Activated T-cell treated with anti-CD3 and anti-CD28 coated beads, Interleukin-2, amount 50 U/mL, for 72 hours (primary cell): ENCODE measurements at regions not wholly inside any gene's neighbourhood (a gene's known extent, or its start where the extent isn't known, plus 50 kb on each side); places are given as distances from the start of the nearest gene placed in this dataset.
"Not testable (repeated sequence)": the region's sequence is repeated elsewhere in the genome, so short reads cannot be mapped to it uniquely, and the experiment has no call there.

Experiments
- ATAC-seq, 2 donors: fragments of 150-1000 bp; cut with Tn5 transposase; replicated peaks in 1 of 2; 2 replicates each; pipeline ENCODE4 v1.10.0; 2021; ENCODE audit warnings: moderate library complexity in 2 of 2, mild to moderate bottlenecking in 1 of 2
- DNase-seq, 2 donors: peaks; one replicate each; pipeline ENCODE4 v3.0.0; 2021 to 2022; ENCODE audit warnings: mixed read lengths in 1 of 2
- H3K27ac Mint-ChIP-seq: one replicate; pipeline ENCODE4 v1.8.0; 2022; ENCODE audit warnings: mild to moderate bottlenecking, moderate library complexity, mixed read lengths
- H3K27me3 Mint-ChIP-seq: one replicate; pipeline ENCODE4 v1.8.0; 2022; ENCODE audit warnings: low read depth, mixed read lengths
- H3K36me3 Mint-ChIP-seq, 2 donors: one replicate each; pipeline ENCODE4 v1.8.0; 2022; ENCODE audit warnings: mixed read lengths in 2 of 2, mild to moderate bottlenecking in 1 of 2; ENCODE audit not compliant: insufficient read depth in 2 of 2
- H3K4me1 Mint-ChIP-seq: one replicate; pipeline ENCODE4 v1.8.0; 2022; ENCODE audit warnings: low read depth, mixed read lengths
- H3K4me3 Mint-ChIP-seq, 2 donors: one replicate each; pipeline ENCODE4 v1.8.0; 2022; ENCODE audit warnings: mild to moderate bottlenecking in 2 of 2, mixed read lengths in 2 of 2, moderate library complexity in 2 of 2
- H3K9me3 Mint-ChIP-seq, 2 donors: one replicate each; pipeline ENCODE4 v1.8.0; 2022; ENCODE audit warnings: mixed read lengths in 2 of 2

DNA sequence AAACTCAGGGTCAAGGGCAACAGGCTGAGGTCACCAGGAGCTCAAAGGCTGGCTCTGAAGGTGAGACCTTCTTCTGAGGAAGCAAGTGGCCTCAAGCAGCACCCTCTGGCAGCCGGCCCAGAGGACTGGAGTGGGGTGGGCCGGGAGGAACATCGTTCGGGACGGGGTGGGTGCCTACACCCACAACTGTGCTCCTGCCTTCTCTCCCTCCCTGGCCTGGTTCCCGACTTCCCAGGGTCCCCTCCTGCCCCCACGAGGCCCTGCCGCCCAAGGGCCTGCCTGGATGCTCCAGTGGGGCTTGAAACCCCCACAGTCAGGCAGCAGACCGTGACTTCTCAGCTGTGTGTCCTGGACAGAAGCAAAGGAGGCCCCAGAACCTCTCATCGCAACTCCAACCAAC, 195.7 kb downstream of the IGLL1 start:
- ATAC-seq = no peak
- no peak for DNase-seq
- Mint-ChIP-seq H3K4me3 (no peak overlapping the region), H3K36me3 (no peaks in the 10 kb centered on the region), H3K27ac (no peak overlapping the region), H3K27me3 (no peaks in the 10 kb centered on the region), H3K9me3 (no peaks in the 10 kb centered on the region), H3K4me1 (no peaks in the 10 kb centered on the region)

DNA sequence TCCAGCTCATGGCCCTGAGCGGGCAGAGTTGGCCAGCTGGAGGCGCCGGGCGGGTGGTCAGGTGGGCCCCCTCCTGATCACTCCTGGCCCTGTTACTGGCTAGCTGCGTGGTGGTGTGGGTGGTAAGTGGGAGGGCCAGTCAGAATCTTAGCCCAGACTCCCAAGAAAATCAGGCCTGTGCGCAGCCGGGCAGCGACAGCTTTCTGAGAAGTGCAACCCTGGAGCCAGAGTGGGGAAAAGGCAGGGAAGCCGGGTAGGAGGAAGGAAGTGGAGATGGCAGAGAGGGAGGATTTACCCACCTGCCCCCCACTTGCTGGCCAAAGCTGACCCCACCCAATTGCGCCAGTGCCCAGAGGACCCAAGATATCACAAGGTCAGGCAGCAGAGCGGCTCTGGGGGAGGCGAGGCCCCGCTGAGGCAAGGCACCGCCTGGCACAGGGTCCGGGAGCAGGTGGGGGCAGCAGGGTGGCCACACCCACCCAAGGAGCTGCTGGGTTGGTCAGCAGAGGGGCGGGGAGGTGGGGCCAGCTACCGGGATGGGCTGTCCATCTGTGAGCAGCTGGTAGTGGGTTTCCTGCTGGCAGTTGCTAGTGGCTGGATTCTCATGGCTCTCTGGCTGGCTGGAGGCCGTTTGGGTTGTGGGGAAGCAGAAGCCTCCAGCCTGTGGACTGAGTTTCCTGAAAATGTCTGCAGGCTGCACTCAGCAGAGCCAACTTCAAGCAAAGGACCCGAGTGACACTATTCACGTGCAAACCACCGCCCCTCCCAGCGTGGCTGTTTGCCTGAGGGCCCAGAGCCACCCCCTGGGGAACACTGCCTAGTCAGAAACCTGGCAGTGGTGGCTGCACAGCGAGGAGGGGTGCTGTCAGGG, 196.4 kb downstream of the IGLL1 start:
- DNase-seq (no peak), ATAC-seq (no peak)
- Mint-ChIP-seq H3K9me3 (no peaks in the 10 kb centered on the region), H3K36me3 (no peaks in the 10 kb centered on the region), H3K4me1 (no peaks in the 10 kb centered on the region), H3K4me3 (no peak overlapping the region), H3K27ac (no peak overlapping the region), H3K27me3 (no peaks in the 10 kb centered on the region)

DNA sequence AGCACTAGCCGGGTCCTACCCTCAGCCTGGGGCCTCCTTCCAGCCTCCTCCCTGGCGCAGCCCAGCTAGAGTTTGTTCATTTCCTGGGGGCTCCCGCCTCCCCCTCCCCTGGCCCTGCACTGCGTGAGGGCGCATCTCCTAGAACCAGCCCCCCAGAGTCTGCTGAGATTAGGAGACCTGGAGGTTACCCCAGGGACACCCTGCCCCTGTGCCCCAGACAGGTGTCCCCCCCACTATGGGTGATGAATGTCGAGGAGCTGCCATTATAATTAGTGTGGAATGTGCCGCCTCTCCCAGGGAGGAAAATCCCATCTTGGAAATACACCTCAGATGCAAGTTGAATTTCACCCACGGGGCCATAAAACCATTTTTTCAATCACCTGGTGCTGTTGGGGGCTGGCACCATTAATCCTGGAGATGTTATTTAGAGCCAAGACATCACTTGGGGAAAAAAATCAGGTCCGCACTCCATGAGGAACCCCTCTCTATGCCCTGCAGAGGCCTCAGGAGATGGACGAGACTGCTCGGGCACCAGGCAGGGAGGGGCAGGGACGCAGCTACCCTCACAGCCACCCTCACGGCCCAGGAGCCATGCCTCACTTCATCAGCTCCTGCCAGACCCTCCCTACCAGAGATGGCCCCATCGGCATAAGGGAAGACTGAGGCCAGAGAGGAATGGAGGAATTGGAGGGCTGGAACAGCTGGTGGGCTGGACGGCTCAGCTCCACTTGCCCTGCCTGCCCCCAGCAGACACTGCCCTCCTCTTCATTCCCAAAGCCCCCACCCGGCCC, 197.5 kb downstream of the IGLL1 start:
- Mint-ChIP-seq H3K9me3 (no peaks in the 10 kb centered on the region), H3K27me3 (no peaks in the 10 kb centered on the region), H3K36me3 (no peaks in the 10 kb centered on the region), H3K27ac (no peak overlapping the region), H3K4me3 (no peak overlapping the region), H3K4me1 (no peaks in the 10 kb centered on the region)
- no peak for ATAC-seq
- DNase-seq = no peak

DNA sequence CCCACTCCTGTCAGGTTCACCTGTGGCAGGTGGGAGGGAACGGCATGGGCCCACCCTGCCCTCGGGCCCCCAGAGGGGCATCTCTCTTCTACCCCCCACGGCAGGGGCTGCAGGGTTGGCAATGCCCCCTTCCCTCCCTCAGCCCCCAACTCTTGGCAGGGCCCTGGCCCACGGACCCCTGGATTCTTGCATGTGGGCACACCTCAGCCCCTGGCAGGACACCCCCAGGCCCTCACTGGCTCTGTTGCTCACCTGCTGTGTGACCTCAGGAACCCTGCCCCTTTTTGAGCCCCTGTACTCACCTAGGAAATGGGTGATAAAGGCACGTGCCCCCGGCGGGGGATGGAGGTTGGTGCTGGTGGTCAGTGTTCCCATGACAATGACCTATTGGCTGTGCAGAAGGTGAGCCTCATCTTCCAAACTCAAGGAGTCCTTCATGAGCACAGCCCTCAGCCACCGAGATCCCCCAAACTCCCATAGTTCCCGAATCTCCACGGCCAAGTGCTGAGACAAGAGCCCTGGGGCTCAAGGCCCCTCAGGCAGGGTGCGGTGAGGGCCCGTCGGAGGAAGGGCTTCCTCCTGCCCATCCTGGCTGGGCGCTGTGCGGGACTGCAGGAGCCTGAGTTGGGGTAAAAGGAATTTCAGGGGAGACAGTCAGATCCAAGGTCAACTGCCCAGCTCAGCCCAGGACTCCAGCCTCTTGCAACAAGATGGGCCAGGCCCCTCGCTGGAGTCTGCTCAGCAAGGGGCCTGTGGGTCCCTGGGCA, 198.2 kb downstream of the IGLL1 start:
- no peak overlapping the region for H3K27ac Mint-ChIP-seq
- no peaks in the 10 kb centered on the region for H3K36me3 Mint-ChIP-seq
- DNase-seq (no peak), ATAC-seq (no peak)
- H3K9me3 Mint-ChIP-seq = no peaks in the 10 kb centered on the region
- H3K27me3 Mint-ChIP-seq = no peaks in the 10 kb centered on the region
- no peak overlapping the region for H3K4me3 Mint-ChIP-seq
- H3K4me1 Mint-ChIP-seq = no peaks in the 10 kb centered on the region

DNA sequence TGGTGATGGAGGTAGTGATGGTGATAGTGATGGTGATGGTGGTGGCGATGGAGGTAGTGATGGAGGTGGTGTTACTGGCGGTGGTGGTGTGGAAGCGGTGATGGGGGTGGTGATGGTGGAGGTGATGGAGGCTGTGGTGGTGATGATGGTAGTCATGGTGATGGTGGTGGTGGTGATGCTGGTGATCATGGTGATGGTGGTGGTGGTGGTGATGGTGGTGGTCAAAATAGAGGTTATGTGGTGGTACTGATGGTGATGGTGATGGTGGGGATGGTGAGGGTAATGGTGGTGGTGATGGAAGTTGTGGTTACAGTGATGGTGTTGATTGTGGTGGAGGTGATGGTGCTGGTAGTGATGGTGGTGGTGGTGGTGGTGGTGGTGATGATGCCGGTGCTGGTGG, 199.2 kb downstream of the IGLL1 start:
- Mint-ChIP-seq H3K4me3 (no peak overlapping the region), H3K36me3 (no peaks in the 10 kb centered on the region), H3K27ac (no peak overlapping the region), H3K9me3 (no peaks in the 10 kb centered on the region), H3K4me1 (no peaks in the 10 kb centered on the region), H3K27me3 (no peaks in the 10 kb centered on the region)
- ATAC-seq (no peak), DNase-seq (no peak)

DNA sequence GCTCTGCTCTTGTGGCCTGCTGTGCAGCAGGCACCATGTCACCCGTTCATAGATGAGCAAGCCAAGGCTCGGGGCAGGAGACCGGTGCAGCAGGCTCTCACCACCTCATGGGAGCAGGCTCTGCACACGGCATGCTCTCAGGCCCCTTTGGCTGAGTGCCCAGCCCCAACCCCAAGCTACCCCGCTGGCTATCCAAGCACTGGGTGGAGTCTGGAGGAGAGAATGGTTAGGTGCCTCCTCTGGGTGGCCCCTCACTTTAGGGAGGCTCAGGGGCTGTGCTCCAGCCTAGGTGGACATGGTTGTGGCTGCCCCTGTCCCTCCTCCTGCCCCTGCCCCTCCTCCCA, 199.9 kb downstream of the IGLL1 start:
- Mint-ChIP-seq H3K27ac (no peak overlapping the region), H3K27me3 (no peaks in the 10 kb centered on the region), H3K4me3 (no peak overlapping the region), H3K4me1 (no peaks in the 10 kb centered on the region), H3K36me3 (no peaks in the 10 kb centered on the region), H3K9me3 (no peaks in the 10 kb centered on the region)
- DNase-seq (no peak), ATAC-seq (no peak)

DNA sequence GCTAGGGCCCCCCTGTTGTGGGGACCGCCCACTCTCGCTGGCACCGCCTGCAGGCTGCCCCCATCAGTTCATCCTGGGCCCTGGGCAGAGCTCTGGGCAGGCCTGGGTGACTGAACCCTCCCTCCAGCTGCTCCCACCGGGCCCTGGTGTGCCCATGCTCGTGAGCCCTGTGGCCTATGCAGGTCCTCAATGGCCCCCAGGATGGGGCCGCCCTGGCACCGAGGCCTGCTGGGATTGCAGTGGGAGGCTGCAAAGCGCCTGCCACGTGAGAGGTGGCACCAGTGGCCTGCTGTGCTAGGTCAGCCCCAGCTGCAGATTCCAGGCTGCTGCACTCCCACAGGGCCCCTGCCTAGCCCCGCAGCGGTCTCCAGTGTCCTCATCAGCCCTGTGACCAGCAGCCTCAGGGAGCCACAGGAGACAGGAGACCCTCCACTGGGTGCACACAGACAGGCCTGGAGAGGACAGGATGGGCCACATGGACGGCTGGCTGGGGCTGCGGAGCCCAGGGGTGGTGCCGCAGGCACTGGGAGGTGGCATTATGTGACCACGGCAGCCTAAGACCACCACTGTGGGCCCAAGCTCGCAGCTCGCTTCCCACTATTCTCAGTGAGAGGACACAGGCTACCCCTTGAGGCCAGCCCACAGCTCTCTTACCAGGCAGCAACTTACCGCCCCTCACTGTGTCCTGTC, 199.4 kb downstream of the BCR start:
- H3K4me3 Mint-ChIP-seq, H3K27ac Mint-ChIP-seq, H3K4me1 Mint-ChIP-seq, H3K27me3 Mint-ChIP-seq, DNase-seq, H3K9me3 Mint-ChIP-seq, ATAC-seq, H3K36me3 Mint-ChIP-seq: not testable (repeated sequence)

DNA sequence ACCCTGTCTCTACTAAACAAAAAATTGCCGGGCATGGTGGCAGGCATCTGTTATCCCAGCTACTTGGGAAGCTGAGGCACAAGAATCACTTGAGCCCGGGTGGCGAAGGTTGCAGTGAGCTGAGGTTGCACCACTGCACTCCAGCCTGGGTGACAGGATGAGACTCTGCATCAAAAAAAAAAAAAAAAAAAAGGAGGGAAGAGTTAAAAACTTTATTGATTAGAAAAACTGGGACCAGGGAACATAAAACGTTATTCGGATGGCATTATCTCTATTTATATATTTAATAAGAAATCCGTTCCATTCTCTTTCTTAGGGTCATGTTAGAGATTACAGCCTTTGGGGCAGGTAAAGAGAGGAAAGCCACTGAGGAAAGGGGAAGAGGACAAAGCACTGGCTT, 197.5 kb downstream of the BCR start:
- no peaks in the 10 kb centered on the region for H3K27me3 Mint-ChIP-seq
- H3K4me3 Mint-ChIP-seq = no peak overlapping the region
- H3K36me3 Mint-ChIP-seq = no peaks in the 10 kb centered on the region
- no peak overlapping the region for H3K27ac Mint-ChIP-seq
- DNase-seq = no peak
- ATAC-seq = no peak
- no peaks in the 10 kb centered on the region for H3K4me1 Mint-ChIP-seq
- H3K9me3 Mint-ChIP-seq = no peaks in the 10 kb centered on the region

DNA sequence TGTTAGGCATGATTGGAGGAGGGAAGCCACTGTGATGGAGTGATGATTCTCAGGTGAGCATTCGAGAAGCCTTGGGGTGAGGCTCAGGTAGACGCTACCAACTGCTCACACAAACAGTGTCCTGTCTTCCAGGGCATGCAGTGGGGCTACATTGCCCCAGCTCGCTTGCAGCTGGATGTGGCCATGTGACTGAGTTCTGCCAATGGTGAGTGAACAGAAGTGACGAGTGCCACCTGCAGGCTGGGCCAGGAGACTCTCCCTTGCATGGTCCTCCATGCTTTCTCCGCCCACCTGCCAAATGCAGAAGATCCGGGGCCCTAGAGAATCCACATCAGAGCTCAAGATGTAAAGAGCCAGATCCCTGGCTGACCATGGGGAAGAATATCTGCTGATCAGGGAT, 195.9 kb downstream of the BCR start:
- peak; percentile 45 to 46 for DNase-seq
- H3K27ac Mint-ChIP-seq = no peak overlapping the region
- H3K4me3 Mint-ChIP-seq = no peak overlapping the region
- H3K36me3 Mint-ChIP-seq = no peaks in the 10 kb centered on the region
- H3K4me1 Mint-ChIP-seq = no peaks in the 10 kb centered on the region
- no peaks in the 10 kb centered on the region for H3K9me3 Mint-ChIP-seq
- H3K27me3 Mint-ChIP-seq = no peaks in the 10 kb centered on the region
- ATAC-seq = peak; percentile 71

DNA sequence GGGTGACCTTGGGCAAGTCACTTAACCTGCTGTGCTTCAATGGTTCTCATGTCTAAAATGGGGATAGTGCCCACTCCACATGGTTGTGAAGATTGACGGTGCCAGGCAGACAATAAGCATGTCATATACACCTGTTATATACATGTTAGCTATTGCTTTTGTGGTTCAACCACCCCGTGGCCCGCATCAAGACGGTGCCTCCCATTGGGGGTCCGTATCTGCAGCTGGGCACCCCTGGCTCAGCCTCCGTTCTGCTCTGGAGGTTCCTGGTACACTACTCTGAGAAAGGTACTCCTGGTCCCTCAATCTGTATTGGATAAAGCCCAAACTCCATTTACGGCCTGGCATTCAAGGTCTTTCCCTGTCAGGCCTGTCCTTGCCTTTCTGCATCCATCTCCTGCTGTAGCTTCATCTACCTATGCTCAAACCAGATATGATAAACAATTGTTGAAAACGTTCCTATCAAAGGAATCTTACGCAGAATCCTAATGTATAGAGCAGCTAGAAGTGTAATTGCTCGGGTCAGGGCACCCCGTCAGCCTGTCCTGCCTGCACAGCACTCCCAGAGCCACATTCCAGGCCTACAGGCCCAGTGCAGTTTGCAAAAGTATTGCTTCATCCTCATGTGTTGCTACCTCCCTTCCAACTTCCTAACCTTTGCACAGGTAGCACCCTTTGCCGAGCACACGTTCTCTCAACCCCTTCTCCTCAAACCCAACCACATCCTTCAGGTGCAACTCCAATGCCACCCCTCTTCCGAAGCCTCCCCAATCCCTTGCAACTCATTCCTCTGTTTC, 194.9 kb downstream of the BCR start:
- Mint-ChIP-seq H3K4me3 (no peak overlapping the region), H3K4me1 (no peaks in the 10 kb centered on the region), H3K36me3 (no peaks in the 10 kb centered on the region), H3K27ac (no peak overlapping the region), H3K27me3 (no peaks in the 10 kb centered on the region), H3K9me3 (no peaks in the 10 kb centered on the region)
- DNase-seq (no peak), ATAC-seq (no peak)

DNA sequence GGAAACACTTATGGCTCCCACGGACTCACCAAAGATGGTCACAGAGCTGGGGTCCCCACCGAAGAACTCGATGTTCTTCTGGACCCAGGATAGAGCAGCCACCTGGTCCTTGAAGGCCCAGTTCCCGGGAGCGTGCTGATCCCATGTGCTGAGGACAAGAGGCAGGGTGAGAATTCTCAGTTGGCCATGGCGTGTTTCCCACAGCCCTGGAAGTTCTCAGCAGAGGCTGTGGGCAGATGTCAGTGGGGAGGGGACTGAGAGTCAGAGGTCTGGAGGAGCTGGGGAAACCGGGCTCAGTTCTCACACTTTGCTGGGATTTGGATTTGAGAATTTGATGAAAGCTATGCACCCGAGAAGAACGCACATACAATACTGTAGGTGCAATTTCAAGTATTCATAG, 193.3 kb downstream of the BCR start:
- no peak overlapping the region for H3K27ac Mint-ChIP-seq
- no peak overlapping the region for H3K4me3 Mint-ChIP-seq
- H3K27me3 Mint-ChIP-seq = peaks cover 10% of the 10 kb centered on the region
- DNase-seq (no peak), ATAC-seq (no peak)
- H3K36me3 Mint-ChIP-seq = no peaks in the 10 kb centered on the region
- no peaks in the 10 kb centered on the region for H3K9me3 Mint-ChIP-seq
- H3K4me1 Mint-ChIP-seq = no peaks in the 10 kb centered on the region

DNA sequence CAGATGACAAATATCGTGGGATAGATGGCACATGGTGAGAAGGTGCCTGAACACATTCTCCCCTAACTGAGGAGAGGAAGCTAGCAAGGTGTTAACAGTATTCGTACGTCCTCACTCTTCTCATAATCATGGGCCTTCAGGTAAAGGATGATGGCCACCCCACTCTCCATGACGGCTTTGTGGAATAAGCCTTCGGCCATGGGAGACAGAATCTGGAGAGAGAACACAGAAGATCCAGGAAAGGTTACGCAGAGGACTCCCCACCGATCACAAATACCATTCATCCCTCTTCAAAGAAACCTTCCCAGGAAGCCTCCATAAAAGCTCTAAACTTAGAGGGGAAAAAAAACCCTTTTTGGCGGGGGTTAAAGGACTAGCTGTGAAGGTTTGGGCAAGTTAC, 189.9 kb downstream of the BCR start:
- Mint-ChIP-seq H3K27me3 (peaks cover 26% of the 10 kb centered on the region), H3K4me3 (no peak overlapping the region), H3K4me1 (no peaks in the 10 kb centered on the region), H3K27ac (no peak overlapping the region), H3K36me3 (no peaks in the 10 kb centered on the region), H3K9me3 (no peaks in the 10 kb centered on the region)
- ATAC-seq = no peak
- DNase-seq = no peak
